Ovary (tissue), 3 donors: ENCODE measurements at regions not wholly inside any gene's neighbourhood (a gene's known extent, or its start where the extent isn't known, plus 50 kb on each side); places are given as distances from the start of the nearest gene placed in this dataset.

ENCODE experiments used
- CTCF ChIP-seq, 3 donors: fragments of 450-650 bp in 2 of 3; fragments of 200-600 bp in 1 of 3; IDR thresholded peaks; one replicate each; pipeline versions ENCODE4 v1.5.1 to v1.8.0; 2016 to 2022; ENCODE audit warnings: antibody characterized with exemption in 3 of 3, mild to moderate bottlenecking in 1 of 3
- POLR2A ChIP-seq: fragments of 450-650 bp; IDR thresholded peaks from one replicate; pipeline ENCODE4 v1.6.1; 2017; ENCODE audit warnings: antibody characterized with exemption, mild to moderate bottlenecking, moderate library complexity
- donor health status: DM: no; HTN: no; CAD: no.

- no peak for TF ChIP-seq CTCF (IDR thresholded peaks at IDR 0.05)
- TF ChIP-seq POLR2A, result no peak
Observed at GRCh38 chr5:20300110-20300509, 312.1 kb upstream of the CDH18 start.
